Sigmoid colon (tissue), 6 donors: ENCODE measurements at regions not wholly inside any gene's neighbourhood (a gene's known extent, or its start where the extent isn't known, plus 50 kb on each side); places are given as distances from the start of the nearest gene placed in this dataset.

Experiments used
- DNase-seq: peaks from one replicate; pipeline ENCODE4 v3.0.0-alpha.2; 2019
- H3K27ac ChIP-seq, 4 donors: fragments of 200-600 bp; sonication (generic); one replicate each; pipeline ENCODE4 v1.5.1; 2016 to 2019; ENCODE audit warnings: mild to moderate bottlenecking in 1 of 4
- H3K27me3 ChIP-seq, 3 donors: fragments of 200-600 bp; sonication (generic); one replicate each; pipeline ENCODE4 v1.5.1; 2019; ENCODE audit warnings: mild to moderate bottlenecking in 1 of 3
- H3K36me3 ChIP-seq, 4 donors: fragments of 200-600 bp; sonication (generic); one replicate each; pipeline ENCODE4 v1.5.1; 2016 to 2019
- H3K4me1 ChIP-seq, 4 donors: fragments of 200-600 bp; sonication (generic); one replicate each; pipeline ENCODE4 v1.5.1; 2017 to 2019
- H3K4me3 ChIP-seq, 4 donors: fragments of 200-600 bp; sonication (generic); one replicate each; pipeline ENCODE4 v1.5.1; 2017 to 2019; ENCODE audit warnings: mild to moderate bottlenecking in 2 of 4, moderate library complexity in 1 of 4
- H3K9me3 ChIP-seq, 4 donors: fragments of 200-600 bp in 3 of 4; sonication (generic) in 3 of 4; one replicate each; pipeline versions ENCODE4 v1.5.1 to v1.6.1; 2013 to 2019
- CTCF ChIP-seq, 4 experiments: fragments of 450-650 bp in 3 of 4; fragments of 200-600 bp in 1 of 4; IDR thresholded peaks; one replicate each; pipeline ENCODE4 v1.5.1; 2016 to 2019; ENCODE audit warnings: antibody characterized with exemption in 4 of 4, mild to moderate bottlenecking in 3 of 4, moderate library complexity in 2 of 4
- EP300 ChIP-seq, 4 donors: sonication (generic); formaldehyde crosslinking; IDR thresholded peaks; one replicate each; pipeline ENCODE4 v1.6.1; 2017; ENCODE audit warnings: antibody characterized with exemption in 4 of 4
- POLR2A ChIP-seq, 2 donors: fragments of 450-650 bp; IDR thresholded peaks; one replicate each; pipeline ENCODE4 v1.6.1; 2016; ENCODE audit warnings: antibody characterized with exemption in 2 of 2, mild to moderate bottlenecking in 2 of 2, moderate library complexity in 2 of 2
- POLR2AphosphoS5 ChIP-seq, 4 donors: sonication (generic); formaldehyde crosslinking; IDR thresholded peaks; one replicate each; pipeline ENCODE4 v1.6.1; 2017; ENCODE audit warnings: antibody characterized with exemption in 4 of 4
- WGBS, 2 donors: extraction: QIAGEN DNeasy Blood & Tissue Kit; methylation state at CpG; one replicate each; pipeline ENCODE4 v1.1.7; 2013; 5-methylcytosine and 5-hydroxymethylcytosine counted together
- intact Hi-C: fragments of 100-400 bp; cut with DNase I; formaldehyde crosslinking; loops from one replicate; pipeline ENCODE4 v1.15.1; 2023
- donor health status: healthy with polysubstance abuse.
- donor health status: healthy.

GRCh38 chr5:6806668-6807067 lies 93.4 kb downstream of the TENT4A start:
- WGBS, 2 donors: 80 to 84% methylated on average over 2 of the region's 2 CpGs
- DNase-seq: no peak
- no peak overlapping the region for H3K27ac ChIP-seq

DNA sequence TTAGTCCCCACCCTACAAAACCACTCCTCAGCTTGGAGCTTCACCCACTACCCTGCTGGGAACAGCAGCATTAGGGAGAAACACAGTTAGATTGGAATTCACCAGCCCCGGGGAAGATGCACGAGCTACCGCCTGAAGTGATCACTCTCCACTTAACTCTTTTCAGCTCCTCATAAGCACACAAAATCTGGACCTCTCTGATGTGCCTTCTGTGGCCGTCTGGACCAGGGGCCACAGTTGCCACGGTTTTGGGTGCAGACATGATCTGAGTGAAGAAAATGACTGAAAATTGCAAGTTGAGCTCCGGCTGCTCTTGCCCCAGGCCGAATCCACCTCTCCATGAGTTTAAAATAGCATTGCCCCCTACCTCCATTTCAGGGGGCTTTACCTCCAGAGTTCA lies 95.2 kb downstream of the TENT4A start:
- intact Hi-C loops: no loop called here
- no peaks in the 10 kb centered on the region for H3K9me3 ChIP-seq
- no peak for TF ChIP-seq EP300 (IDR thresholded peaks at IDR 0.05)
- TF ChIP-seq CTCF (IDR thresholded peaks at IDR 0.05): no peak
- TF ChIP-seq POLR2A (IDR thresholded peaks at IDR 0.05): no peak
- TF ChIP-seq POLR2AphosphoS5 (IDR thresholded peaks at IDR 0.05): no peak
- H3K4me3 ChIP-seq: no peak overlapping the region
- no peak for DNase-seq
- no peak overlapping the region for H3K27ac ChIP-seq
- no peaks in the 10 kb centered on the region for H3K27me3 ChIP-seq
- H3K4me1 ChIP-seq: no peaks in the 10 kb centered on the region
- no peaks in the 10 kb centered on the region for H3K36me3 ChIP-seq
- 89 to 90% methylated on average over 7 of the region's 7 CpGs for WGBS, 2 donors

More at GRCh38 chr5:6806668-6807067, 93.4 kb downstream of the TENT4A start:
- Histone ChIP-seq H3K4me1 (no peaks in the 10 kb centered on the region), H3K9me3 (no peaks in the 10 kb centered on the region), H3K36me3 (no peaks in the 10 kb centered on the region), H3K4me3 (no peak overlapping the region), H3K27me3 (no peaks in the 10 kb centered on the region)
- TF ChIP-seq CTCF (IDR thresholded peaks at IDR 0.05) (no peak), EP300 (IDR thresholded peaks at IDR 0.05) (no peak)
- intact Hi-C loops: no loop called here

- Histone ChIP-seq H3K9me3 (no peaks in the 10 kb centered on the region), H3K36me3 (no peaks in the 10 kb centered on the region), H3K27ac (no peak overlapping the region), H3K4me1 (no peaks in the 10 kb centered on the region), H3K4me3 (no peak overlapping the region), H3K27me3 (no peaks in the 10 kb centered on the region)
- DNase-seq: no peak
- WGBS, 2 donors: 84 to 86% methylated on average over 8 of the region's 8 CpGs
- intact Hi-C loops: no loop called here
- TF ChIP-seq CTCF (IDR thresholded peaks at IDR 0.05) (no peak), EP300 (IDR thresholded peaks at IDR 0.05) (no peak), POLR2AphosphoS5 (IDR thresholded peaks at IDR 0.05) (no peak), POLR2A (IDR thresholded peaks at IDR 0.05) (no peak)
These were observed 97.6 kb downstream of the TENT4A start for GRCh38 chr5:6810641-6811405.

GRCh38 chr5:6812091-6812490 lies 98.9 kb downstream of the TENT4A start:
- intact Hi-C loops: no loop called here
- 62 to 80% methylated on average over 4 of the region's 4 CpGs for WGBS, 2 donors
- Histone ChIP-seq H3K27ac (no peak overlapping the region), H3K9me3 (no peaks in the 10 kb centered on the region), H3K36me3 (no peaks in the 10 kb centered on the region), H3K27me3 (no peaks in the 10 kb centered on the region), H3K4me1 (no peaks in the 10 kb centered on the region), H3K4me3 (no peak overlapping the region)
- DNase-seq: no peak
- TF ChIP-seq POLR2AphosphoS5 (IDR thresholded peaks at IDR 0.05): no peak
- TF ChIP-seq EP300 (IDR thresholded peaks at IDR 0.05): no peak
- no peak for TF ChIP-seq POLR2A (IDR thresholded peaks at IDR 0.05)

DNA sequence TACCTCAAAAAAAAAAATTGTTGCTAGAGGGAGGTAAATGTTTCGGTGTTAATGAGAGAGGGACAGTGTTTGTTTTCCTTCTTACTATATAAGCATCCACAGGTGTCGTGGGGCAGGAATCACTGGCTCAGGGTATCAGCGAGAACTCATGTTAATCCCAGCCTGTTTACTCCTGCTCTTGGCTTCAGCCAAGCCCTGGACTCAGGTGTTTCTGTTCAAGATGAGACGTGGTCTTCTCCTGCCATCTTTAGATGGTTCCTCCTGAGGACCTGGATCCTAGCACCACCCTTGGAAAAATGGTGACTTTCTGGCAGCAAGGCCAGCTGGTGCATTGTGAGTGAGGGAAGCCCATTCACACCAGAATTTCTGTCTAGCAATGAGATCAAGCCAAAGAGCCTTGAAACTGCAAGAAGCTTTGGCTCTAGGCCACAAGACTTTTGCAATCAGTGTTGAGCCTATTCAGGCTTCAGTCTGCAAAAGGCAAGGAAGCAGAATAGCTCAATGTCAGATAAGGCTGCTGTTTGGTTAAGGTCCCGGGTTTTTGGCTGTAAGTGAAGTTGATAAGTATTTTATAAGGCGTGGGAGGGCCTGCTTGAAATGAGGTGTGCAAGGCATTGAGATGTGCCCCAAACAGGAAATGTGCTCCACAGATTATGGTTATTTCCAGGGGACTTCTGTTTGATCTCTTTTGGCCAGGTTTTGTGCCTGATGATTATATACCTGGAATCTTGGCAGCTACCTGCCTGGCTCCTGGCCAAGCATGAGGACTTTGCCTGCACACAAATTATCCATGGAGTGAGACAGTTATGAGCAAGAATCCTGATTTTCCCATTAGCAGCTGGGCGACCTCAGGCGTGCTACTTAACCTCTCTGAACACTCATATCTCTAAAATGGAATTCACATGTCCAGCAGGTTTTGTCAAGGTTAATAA lies 99.8 kb downstream of the TENT4A start:
- WGBS, 2 donors: 15 to 68% methylated on average over 8 of the region's 8 CpGs
- no peak for DNase-seq
- no peaks in the 10 kb centered on the region for H3K27me3 ChIP-seq
- no peaks in the 10 kb centered on the region for H3K36me3 ChIP-seq
- intact Hi-C loops: no loop called here
- no peaks in the 10 kb centered on the region for H3K9me3 ChIP-seq
- H3K4me1 ChIP-seq: no peaks in the 10 kb centered on the region
- no peak overlapping the region for H3K4me3 ChIP-seq
- no peak for TF ChIP-seq POLR2A (IDR thresholded peaks at IDR 0.05)
- TF ChIP-seq POLR2AphosphoS5 (IDR thresholded peaks at IDR 0.05): no peak
- no peak for TF ChIP-seq CTCF (IDR thresholded peaks at IDR 0.05)
- no peak for TF ChIP-seq EP300 (IDR thresholded peaks at IDR 0.05)
- H3K27ac ChIP-seq: no peak overlapping the region
